Skeletal muscle satellite cell (primary cell): ENCODE measurements at regions not wholly inside any gene's neighbourhood (a gene's known extent, or its start where the extent isn't known, plus 50 kb on each side); places are given as distances from the start of the nearest gene placed in this dataset.

Source experiments
- H3K27me3 ChIP-seq: 2 replicates; pipeline ENCODE4 v1.7.0; 2013; ENCODE audit warnings: low read length; ENCODE audit not compliant: control insufficient read depth, insufficient read depth
- H3K36me3 ChIP-seq: 2 replicates; pipeline ENCODE4 v1.7.0; 2013; ENCODE audit warnings: mild to moderate bottlenecking, control low read depth, low read length; ENCODE audit not compliant: insufficient read depth
- H3K4me1 ChIP-seq: 2 replicates; pipeline ENCODE4 v1.7.0; 2013; ENCODE audit warnings: low read length; ENCODE audit not compliant: control insufficient read depth, insufficient read depth
- H3K4me2 ChIP-seq: 2 replicates; pipeline ENCODE4 v1.7.0; 2013; ENCODE audit warnings: mild to moderate bottlenecking, low read length
- H3K4me3 ChIP-seq: 2 replicates; pipeline ENCODE4 v1.7.0; 2013; ENCODE audit warnings: low read length
- H3K9ac ChIP-seq: 2 replicates; pipeline ENCODE4 v1.7.0; 2013; ENCODE audit warnings: mild to moderate bottlenecking, low read depth, low read length, moderate library complexity
- H3K9me3 ChIP-seq: replicated peaks from 2 replicates; pipeline ENCODE4 v1.7.0; 2013; ENCODE audit warnings: mild to moderate bottlenecking, control low read depth, low read length

GRCh38 chr14:26395726-26396125 is 202.1 kb downstream of the NOVA1 start:
- Histone ChIP-seq H3K4me2 (no peak overlapping the region), H3K27me3 (no peaks in the 10 kb centered on the region), H3K9me3 (no peaks in the 10 kb centered on the region), H3K4me3 (no peak overlapping the region), H3K36me3 (no peaks in the 10 kb centered on the region), H3K4me1 (no peaks in the 10 kb centered on the region), H3K9ac (no peak overlapping the region)

DNA sequence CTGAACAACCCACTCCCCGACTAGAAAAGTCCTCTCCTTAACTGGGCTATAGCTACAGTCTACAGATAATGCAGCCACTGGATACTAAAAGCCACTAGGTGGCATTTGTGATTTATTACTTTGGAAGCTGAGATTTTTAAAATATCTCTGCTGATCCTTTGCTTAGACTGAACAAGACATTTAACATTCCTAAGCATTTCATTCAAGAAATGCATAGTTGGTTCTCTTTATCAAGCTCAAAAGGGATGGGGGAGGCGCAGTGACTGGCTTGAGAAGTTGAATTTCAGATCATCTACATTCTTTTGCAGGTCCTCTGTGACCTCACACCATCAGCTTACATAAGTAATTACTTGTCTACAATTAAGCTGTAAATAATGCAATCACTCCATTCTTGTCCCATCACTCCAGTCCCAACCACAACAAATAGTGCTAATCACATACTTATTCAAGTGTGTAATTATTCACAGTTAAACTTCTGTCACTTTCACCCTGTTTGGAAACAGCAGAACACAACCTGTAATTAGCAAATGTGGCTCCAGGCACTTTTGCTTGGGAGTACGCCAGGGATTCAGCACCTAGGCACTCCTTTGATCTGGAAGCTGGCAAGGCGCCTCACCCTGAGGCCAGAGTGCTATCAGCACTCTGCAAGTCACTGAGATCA is 203.6 kb downstream of the NOVA1 start:
- no peaks in the 10 kb centered on the region for H3K4me1 ChIP-seq
- no peak overlapping the region for H3K4me3 ChIP-seq
- no peaks in the 10 kb centered on the region for H3K27me3 ChIP-seq
- H3K36me3 ChIP-seq, result no peaks in the 10 kb centered on the region
- no peaks in the 10 kb centered on the region for H3K9me3 ChIP-seq
- H3K9ac ChIP-seq, result no peak overlapping the region
- no peak overlapping the region for H3K4me2 ChIP-seq

- no peaks in the 10 kb centered on the region for H3K36me3 ChIP-seq
- no peaks in the 10 kb centered on the region for H3K4me1 ChIP-seq
- H3K27me3 ChIP-seq, result no peaks in the 10 kb centered on the region
- no peaks in the 10 kb centered on the region for H3K9me3 ChIP-seq
- H3K4me3 ChIP-seq, result no peak overlapping the region
- no peak overlapping the region for H3K4me2 ChIP-seq
- no peak overlapping the region for H3K9ac ChIP-seq
Measured at GRCh38 chr14:26392498-26392897, 205.3 kb downstream of the NOVA1 start.

GRCh38 chr14:26389646-26390508 is 208.0 kb downstream of the NOVA1 start:
- Histone ChIP-seq H3K27me3 (no peaks in the 10 kb centered on the region), H3K36me3 (no peaks in the 10 kb centered on the region), H3K4me2 (no peak overlapping the region), H3K4me1 (no peaks in the 10 kb centered on the region), H3K9ac (no peak overlapping the region), H3K4me3 (no peak overlapping the region), H3K9me3 (no peaks in the 10 kb centered on the region)

- Histone ChIP-seq H3K4me3 (no peak overlapping the region), H3K4me2 (no peak overlapping the region), H3K9me3 (no peaks in the 10 kb centered on the region), H3K4me1 (no peaks in the 10 kb centered on the region), H3K36me3 (no peaks in the 10 kb centered on the region), H3K27me3 (no peaks in the 10 kb centered on the region), H3K9ac (no peak overlapping the region)
Measured at GRCh38 chr14:26385310-26385709, 212.5 kb downstream of the NOVA1 start.

- Histone ChIP-seq H3K9me3 (no peaks in the 10 kb centered on the region), H3K4me1 (no peaks in the 10 kb centered on the region), H3K4me3 (no peak overlapping the region), H3K36me3 (no peaks in the 10 kb centered on the region), H3K27me3 (no peaks in the 10 kb centered on the region), H3K9ac (no peak overlapping the region), H3K4me2 (no peak overlapping the region)
Measured at GRCh38 chr14:26382901-26383685, 214.7 kb downstream of the NOVA1 start.

DNA sequence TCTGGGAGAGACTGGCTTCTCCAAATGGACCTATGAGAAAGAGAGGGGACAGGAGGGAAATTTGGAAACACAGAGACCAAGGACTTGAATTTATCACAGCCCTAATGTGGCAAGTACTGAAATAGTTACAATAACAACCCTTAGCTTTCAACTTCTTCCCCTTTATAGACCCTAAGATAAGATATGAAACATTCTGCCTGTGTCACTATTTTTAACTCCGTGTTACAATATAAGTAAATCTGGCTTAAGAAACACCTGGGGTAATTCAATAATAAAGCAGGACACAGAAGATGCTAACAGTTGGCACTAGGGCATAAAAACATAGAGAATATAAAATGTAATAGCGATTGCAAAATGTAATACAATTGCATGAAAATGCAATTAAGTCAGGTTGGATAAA is 216.4 kb downstream of the NOVA1 start:
- Histone ChIP-seq H3K27me3 (no peaks in the 10 kb centered on the region), H3K36me3 (no peaks in the 10 kb centered on the region), H3K4me2 (no peak overlapping the region), H3K4me3 (no peak overlapping the region), H3K9ac (no peak overlapping the region), H3K4me1 (no peaks in the 10 kb centered on the region), H3K9me3 (no peaks in the 10 kb centered on the region)

GRCh38 chr14:26380637-26381036 is 217.2 kb downstream of the NOVA1 start:
- no peaks in the 10 kb centered on the region for H3K4me1 ChIP-seq
- no peaks in the 10 kb centered on the region for H3K27me3 ChIP-seq
- H3K9me3 ChIP-seq, result no peaks in the 10 kb centered on the region
- H3K9ac ChIP-seq, result no peak overlapping the region
- no peaks in the 10 kb centered on the region for H3K36me3 ChIP-seq
- no peak overlapping the region for H3K4me2 ChIP-seq
- no peak overlapping the region for H3K4me3 ChIP-seq

DNA sequence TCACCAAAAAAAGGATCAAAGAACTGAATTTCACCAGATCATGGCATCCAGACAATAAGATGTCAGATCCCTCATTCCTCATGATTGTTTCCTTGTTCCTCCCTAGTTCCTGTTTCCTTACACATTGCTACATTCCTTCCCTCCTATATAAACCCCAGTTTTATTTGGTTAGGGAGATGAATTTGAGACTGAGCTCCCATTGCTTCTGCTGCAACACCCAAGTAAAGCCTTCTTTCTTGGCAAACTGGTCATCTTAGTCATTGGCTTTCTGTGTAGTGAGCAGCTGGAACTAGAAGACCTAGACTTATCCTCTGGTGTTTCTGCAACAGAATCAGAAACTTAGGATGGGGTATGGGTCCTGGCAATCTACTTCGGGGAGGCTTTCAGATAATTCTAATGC is 217.9 kb downstream of the NOVA1 start:
- no peaks in the 10 kb centered on the region for H3K9me3 ChIP-seq
- no peak overlapping the region for H3K9ac ChIP-seq
- no peak overlapping the region for H3K4me3 ChIP-seq
- H3K36me3 ChIP-seq, result no peaks in the 10 kb centered on the region
- H3K27me3 ChIP-seq, result no peaks in the 10 kb centered on the region
- no peak overlapping the region for H3K4me2 ChIP-seq
- no peaks in the 10 kb centered on the region for H3K4me1 ChIP-seq

DNA sequence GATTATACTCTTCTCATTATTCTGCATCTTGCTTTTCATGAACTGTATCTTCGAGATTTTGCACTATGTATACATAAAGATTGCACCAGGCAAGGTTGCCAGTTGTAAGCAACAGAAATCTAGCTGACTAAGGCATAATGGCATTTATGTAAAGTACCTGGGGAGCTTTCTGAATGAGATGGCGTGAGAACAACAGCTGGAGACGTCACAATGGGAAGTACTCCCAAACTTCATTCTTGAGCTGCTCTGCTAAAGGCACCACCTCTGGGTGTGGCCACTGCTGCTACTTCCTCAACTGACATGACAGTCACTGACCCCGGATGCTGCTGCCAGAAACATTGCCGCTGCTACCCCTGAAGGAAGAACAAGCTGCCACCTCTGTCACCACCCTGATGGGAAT is 220.7 kb downstream of the NOVA1 start:
- Histone ChIP-seq H3K9me3 (no peaks in the 10 kb centered on the region), H3K36me3 (no peaks in the 10 kb centered on the region), H3K4me3 (no peak overlapping the region), H3K9ac (no peak overlapping the region), H3K4me2 (no peak overlapping the region), H3K27me3 (no peaks in the 10 kb centered on the region), H3K4me1 (no peaks in the 10 kb centered on the region)

- no peaks in the 10 kb centered on the region for H3K36me3 ChIP-seq
- H3K4me2 ChIP-seq, result no peak overlapping the region
- H3K9ac ChIP-seq, result no peak overlapping the region
- H3K4me3 ChIP-seq, result no peak overlapping the region
- H3K4me1 ChIP-seq, result no peaks in the 10 kb centered on the region
- no peaks in the 10 kb centered on the region for H3K9me3 ChIP-seq
- no peaks in the 10 kb centered on the region for H3K27me3 ChIP-seq
Measured at GRCh38 chr14:26370115-26370514, 227.7 kb downstream of the NOVA1 start.
